ENCODE measurements at regions not wholly inside any gene's neighbourhood (a gene's known extent, or its start where the extent isn't known, plus 50 kb on each side); places are given as distances from the start of the nearest gene placed in this dataset.
"Not testable (repeated sequence)": the region's sequence is repeated elsewhere in the genome, so short reads cannot be mapped to it uniquely, and the experiment has no call there.

GRCh38 chr3:34394978-34395748 lies 596.7 kb downstream of the PDCD6IP start:
- DNase-seq, result no peak

GRCh38 chr3:34396288-34396687 lies 597.9 kb downstream of the PDCD6IP start:
- no peak for DNase-seq

- DNase-seq, result no peak
Observed at GRCh38 chr3:34396956-34397355, 598.5 kb downstream of the PDCD6IP start.

DNA sequence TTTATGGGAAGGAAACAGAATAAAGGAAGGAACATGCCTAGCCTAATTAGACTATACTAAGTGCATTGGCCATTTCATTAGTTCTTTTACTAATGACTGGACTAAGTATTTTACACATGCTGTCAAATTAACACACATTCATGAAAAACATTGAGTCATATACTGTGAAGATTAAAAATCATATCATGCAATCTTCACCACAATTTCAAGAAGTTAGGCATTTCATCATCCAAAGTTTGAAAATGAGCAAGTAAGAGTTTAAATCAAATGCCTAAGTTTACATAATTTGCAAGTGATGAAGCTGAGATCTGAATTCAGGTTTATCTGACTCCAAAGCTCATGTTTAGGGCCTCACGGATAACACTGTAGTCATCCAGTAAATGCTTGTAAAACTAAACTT lies 601.0 kb downstream of the PDCD6IP start:
- DNase-seq, result no peak

- no peak for DNase-seq
Observed at GRCh38 chr3:34405159-34405558, 606.7 kb downstream of the PDCD6IP start.

GRCh38 chr3:34407281-34407680 lies 608.9 kb downstream of the PDCD6IP start:
- DNase-seq, result no peak

GRCh38 chr3:34408088-34408487 lies 609.7 kb downstream of the PDCD6IP start:
- DNase-seq, result no peak

GRCh38 chr3:34411596-34411995 lies 613.2 kb downstream of the PDCD6IP start:
- DNase-seq, result no peak

DNA sequence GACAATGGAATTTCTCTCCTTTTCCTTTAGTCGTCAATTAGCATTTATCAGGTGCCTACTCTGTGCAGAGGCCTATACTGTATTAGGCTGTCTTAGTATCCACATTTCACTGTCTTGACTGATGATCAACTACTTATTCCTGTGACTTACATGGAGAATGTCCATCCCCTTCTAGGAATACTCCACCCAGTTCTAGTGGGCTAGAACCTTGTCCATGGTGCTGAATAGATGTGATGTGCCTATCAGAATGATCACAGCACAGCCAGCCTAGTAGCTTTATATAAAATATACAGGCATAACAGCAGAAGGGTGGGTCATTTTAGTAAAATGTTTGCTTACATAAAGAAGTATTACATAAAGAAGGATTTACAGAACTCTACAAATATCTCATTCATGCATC lies 621.4 kb downstream of the PDCD6IP start:
- no peak for DNase-seq

GRCh38 chr3:34421762-34422161 lies 623.3 kb downstream of the PDCD6IP start:
- no peak for DNase-seq

- DNase-seq, result no peak
Observed at GRCh38 chr3:34439796-34440195, 641.4 kb downstream of the PDCD6IP start.

GRCh38 chr3:34444137-34444536 lies 645.7 kb downstream of the PDCD6IP start:
- DNase-seq, result no peak

DNA sequence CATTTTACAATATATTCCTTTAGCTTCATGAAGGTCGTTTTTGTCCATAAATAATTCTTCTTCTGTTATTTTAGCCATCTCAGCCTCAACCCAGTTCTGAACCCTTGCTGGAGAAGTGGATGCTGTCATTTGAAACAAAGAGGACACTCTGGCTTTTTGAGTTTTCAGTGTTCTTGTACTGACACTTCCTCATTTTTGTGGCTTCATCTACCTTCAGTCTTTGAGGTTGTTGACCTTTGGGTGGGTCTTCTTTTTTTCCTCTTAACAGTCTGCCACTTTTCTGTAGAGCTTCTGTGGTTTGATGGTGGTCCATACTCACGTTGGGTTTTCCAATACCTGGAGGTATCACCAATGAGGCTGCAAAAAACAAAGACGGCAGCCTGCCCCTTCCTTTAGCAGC lies 650.9 kb downstream of the PDCD6IP start:
- DNase-seq, result no peak

DNA sequence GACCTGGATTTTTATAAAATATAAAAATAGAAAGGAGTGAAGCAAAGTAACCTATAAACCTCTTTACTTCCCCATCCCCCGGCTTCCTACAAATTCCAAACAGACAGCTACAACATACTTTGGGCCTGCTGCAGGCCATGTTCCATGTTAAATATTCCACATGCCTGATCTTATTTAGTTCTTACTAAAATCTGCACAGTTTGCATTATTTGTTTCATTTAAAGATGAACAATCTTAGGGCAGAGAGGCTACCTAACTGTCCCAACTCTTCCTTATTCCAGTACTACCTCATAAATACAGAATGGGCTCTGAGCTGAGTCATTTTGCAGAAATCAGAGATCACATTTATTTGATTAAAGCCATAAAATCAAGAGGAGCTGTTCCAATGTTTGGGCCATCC lies 665.0 kb downstream of the PDCD6IP start:
- DNase-seq, result no peak

DNA sequence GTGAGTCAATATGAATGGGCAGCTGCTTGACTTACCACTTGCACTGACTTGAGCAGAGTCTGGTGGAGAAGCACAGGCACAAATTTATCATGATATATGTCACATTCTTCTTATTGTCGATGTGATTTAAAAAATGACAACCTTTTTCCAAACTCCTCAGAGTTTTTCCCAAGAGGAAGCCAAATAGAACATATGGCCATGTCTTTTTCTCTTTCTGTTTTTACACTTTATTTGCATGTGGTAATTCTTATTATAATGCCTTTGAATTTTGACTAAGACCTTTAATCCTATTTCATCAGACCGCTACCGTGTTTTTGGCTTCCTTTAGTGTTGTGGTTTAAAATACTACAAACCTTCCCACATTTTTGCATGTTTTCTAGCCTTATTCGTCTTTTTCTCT lies 666.2 kb downstream of the PDCD6IP start:
- DNase-seq, result no peak

DNA sequence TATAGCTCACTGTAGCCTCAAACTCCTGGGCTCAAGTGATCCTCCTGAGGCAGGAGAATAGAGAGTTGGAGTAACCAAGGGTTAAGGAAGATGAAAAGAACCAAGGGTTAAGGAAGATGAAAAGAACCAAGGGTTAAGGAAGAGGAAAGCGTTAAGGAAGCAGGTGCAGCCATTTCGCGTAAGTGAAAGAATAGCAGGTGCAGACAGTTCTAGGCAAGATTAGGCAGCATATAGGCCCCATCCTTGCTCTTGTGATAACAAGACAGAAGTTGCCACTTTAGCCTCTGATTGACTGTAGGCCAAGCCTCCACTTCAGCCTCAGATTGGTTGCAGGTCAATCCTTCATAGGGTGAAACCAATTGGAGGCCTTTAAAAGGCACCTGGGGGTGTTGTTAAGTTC lies 677.4 kb downstream of the PDCD6IP start:
- DNase-seq, result no peak

- DNase-seq, result no peak
Observed at GRCh38 chr3:34483311-34483887, 685.0 kb downstream of the PDCD6IP start.

DNA sequence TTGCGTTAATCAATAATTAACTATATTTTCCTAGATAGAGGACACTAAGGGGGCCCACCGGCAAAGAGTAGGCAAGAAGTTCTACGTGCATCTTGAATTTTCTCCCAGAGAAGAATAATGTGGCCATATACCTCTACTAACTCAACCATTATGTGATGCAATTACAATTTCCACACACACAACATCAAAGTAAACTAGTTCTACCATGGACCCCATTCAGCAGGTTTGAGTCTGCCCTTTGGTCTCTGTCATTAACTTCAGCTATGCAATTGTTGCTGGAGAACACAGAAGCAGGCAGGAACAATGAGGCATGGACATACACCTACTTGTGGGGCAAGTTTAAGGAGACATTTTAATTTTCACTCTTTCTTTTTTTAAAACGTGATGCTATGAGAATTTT lies 705.9 kb downstream of the PDCD6IP start:
- no peak for DNase-seq

DNA sequence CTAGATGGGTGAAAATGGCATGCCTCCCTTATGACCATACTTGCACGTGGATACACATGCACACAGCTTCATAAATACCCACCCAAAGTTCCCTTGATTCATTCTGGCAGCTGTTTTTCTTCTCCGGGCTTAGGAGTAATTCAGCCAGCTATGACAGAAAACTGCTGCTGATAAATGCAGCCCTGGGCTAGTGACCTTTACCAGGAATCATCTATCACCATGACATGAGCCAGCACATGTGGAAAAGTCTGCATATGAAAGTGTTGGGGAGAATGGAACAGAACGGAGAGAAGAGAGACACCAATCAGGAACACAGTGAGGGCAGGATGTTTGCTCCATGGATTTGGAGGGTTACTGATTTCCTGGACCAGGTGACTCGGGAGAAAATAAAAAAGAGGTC lies 706.3 kb downstream of the PDCD6IP start:
- DNase-seq, result no peak

- no peak for DNase-seq
Observed at GRCh38 chr3:34508732-34509131, 710.3 kb downstream of the PDCD6IP start.

GRCh38 chr3:34511891-34512290 lies 713.5 kb downstream of the PDCD6IP start:
- DNase-seq, result no peak

DNA sequence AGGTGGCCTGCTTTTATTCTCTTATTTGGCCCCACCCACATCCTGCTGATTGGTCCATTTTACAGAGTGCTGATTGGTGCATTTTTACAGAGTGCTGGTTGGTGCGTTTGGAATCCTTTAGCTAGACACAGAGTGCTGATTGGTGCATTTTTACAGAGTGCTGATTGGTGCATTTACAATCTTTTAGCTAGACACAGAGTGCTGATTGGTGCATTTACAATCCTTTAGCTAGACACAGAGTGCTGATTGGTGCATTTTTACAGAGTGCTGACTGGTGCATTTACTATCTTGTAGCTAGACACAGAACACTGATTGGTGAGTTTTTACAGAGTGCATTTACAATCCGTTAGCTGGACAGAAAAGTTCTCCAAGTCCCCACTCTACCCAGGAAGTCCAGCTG lies 720.6 kb downstream of the PDCD6IP start:
- DNase-seq, result not testable (repeated sequence)

GRCh38 chr3:34531156-34531555 lies 732.7 kb downstream of the PDCD6IP start:
- no peak for DNase-seq

DNA sequence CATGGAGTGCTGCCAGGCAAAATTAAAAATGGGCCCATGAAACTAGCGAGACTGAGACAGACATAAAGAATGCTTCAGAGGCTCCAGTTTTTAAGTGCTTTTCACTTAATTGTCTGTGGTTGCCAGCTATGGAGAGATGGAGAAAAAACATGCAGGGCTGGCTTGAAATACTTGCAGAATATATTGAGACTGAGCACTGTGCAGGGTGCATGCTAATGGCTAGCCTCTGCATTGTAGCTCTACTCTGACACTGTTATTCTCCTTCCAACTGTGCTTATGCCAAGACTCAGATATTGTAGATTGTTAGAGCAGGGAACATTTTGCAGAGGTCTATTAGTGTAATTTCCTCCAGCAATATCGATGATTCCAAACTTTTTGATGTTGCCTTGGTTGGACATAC lies 735.0 kb downstream of the PDCD6IP start:
- no peak for DNase-seq

- DNase-seq, result no peak
Observed at GRCh38 chr3:34534013-34534412, 735.6 kb downstream of the PDCD6IP start.
